Vagina (tissue), 2 donors: ENCODE measurements at regions not wholly inside any gene's neighbourhood (a gene's known extent, or its start where the extent isn't known, plus 50 kb on each side); places are given as distances from the start of the nearest gene placed in this dataset.

Experiments used
- DNase-seq, 2 donors: peaks; one replicate each; pipeline ENCODE4 v3.0.0-alpha.2; 2017; ENCODE audit errors: extremely low spot score in 2 of 2
- H3K27ac ChIP-seq: fragments of 200-600 bp; sonication (generic); one replicate; pipeline ENCODE4 v1.5.1; 2019
- H3K27me3 ChIP-seq: fragments of 200-600 bp; sonication (generic); one replicate; pipeline ENCODE4 v1.5.1; 2019
- H3K36me3 ChIP-seq, 2 donors: fragments of 200-600 bp; sonication (generic); one replicate each; pipeline ENCODE4 v1.5.1; 2017 to 2019
- H3K4me1 ChIP-seq: fragments of 200-600 bp; sonication (generic); one replicate; pipeline ENCODE4 v1.5.1; 2019
- H3K4me3 ChIP-seq, 2 donors: fragments of 200-600 bp; sonication (generic); 1 replicate in 1 of 2; 2 replicates in 1 of 2; pipeline ENCODE4 v1.5.1; 2016 to 2019
- H3K9me3 ChIP-seq: fragments of 200-600 bp; sonication (generic); one replicate; pipeline ENCODE4 v1.5.1; 2019
- POLR2A ChIP-seq, 2 donors: fragments of 450-650 bp; IDR thresholded peaks; one replicate each; pipeline ENCODE4 v1.6.1; 2017; ENCODE audit warnings: antibody characterized with exemption in 2 of 2, mild to moderate bottlenecking in 2 of 2, moderate library complexity in 2 of 2
- POLR2AphosphoS5 ChIP-seq, 2 donors: sonication (generic); formaldehyde crosslinking; IDR thresholded peaks; one replicate each; pipeline ENCODE4 v1.9.0; 2017; ENCODE audit warnings: antibody characterized with exemption in 2 of 2, mild to moderate bottlenecking in 2 of 2, low read depth in 1 of 2; ENCODE audit not compliant: insufficient read depth in 1 of 2
- intact Hi-C: fragments of 100-400 bp; cut with DNase I; formaldehyde crosslinking; loops from one replicate; pipeline ENCODE4 v1.15.1; 2023
- TF ChIP-seq, protein P1 (sequence below), 3 experiments: fragments of 450-650 bp in 2 of 3; fragments of 200-600 bp in 1 of 3; sonication (generic) in 1 of 3; IDR thresholded peaks; one replicate each; pipeline ENCODE4 v1.5.1; 2017 to 2019; ENCODE audit warnings: antibody characterized with exemption in 3 of 3, mild to moderate bottlenecking in 2 of 3, moderate library complexity in 2 of 3

DNA sequence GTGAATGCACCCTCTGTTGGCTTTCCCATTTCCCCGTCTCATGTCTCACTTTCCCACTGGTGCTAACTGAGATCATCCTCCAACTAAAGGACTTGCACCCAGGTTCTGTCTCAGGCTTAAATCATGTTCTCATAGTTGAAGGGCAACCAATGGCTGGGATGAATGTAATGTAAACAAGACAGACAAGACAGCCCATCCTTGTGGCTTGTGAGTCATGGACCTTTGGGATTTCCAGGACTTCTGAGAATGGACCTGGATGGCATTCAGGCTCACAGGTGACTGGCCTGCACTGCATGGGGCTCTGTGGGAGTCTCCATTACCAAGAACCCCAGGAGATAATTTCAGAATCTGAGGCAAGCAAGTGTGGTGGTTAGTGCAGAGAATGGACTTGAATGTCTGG is 347.5 kb downstream of the HAPSTR1 start:
- intact Hi-C loops = no loop called here
- TF ChIP-seq POLR2A (IDR thresholded peaks at IDR 0.05) = no peak
- TF ChIP-seq, protein P1, sequence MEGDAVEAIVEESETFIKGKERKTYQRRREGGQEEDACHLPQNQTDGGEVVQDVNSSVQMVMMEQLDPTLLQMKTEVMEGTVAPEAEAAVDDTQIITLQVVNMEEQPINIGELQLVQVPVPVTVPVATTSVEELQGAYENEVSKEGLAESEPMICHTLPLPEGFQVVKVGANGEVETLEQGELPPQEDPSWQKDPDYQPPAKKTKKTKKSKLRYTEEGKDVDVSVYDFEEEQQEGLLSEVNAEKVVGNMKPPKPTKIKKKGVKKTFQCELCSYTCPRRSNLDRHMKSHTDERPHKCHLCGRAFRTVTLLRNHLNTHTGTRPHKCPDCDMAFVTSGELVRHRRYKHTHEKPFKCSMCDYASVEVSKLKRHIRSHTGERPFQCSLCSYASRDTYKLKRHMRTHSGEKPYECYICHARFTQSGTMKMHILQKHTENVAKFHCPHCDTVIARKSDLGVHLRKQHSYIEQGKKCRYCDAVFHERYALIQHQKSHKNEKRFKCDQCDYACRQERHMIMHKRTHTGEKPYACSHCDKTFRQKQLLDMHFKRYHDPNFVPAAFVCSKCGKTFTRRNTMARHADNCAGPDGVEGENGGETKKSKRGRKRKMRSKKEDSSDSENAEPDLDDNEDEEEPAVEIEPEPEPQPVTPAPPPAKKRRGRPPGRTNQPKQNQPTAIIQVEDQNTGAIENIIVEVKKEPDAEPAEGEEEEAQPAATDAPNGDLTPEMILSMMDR (IDR thresholded peaks at IDR 0.05) = no peak
- TF ChIP-seq POLR2AphosphoS5 (IDR thresholded peaks at IDR 0.05; ENCODE audit: insufficient read depth in 1 of 2, low read depth in 1 of 2) = no peak

DNA sequence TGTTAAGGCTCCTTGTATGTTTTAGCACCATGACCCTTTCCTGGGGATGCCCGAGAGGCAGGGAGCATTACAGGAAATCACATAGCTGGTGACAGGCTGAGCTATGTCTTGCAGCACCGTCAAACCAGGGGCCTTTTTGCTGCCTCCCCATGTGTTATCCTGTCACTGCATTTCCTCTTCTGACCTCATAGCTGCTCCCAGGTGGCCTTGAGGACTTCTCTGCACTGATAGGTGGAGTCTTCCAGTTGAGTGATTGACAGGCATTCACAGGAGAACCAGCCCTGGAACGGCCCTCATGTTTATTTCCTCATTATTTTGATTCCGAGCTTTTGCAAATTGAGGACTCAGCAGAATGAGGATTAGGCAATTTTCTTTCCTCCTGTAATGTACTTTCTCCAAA is 349.6 kb downstream of the HAPSTR1 start:
- Histone ChIP-seq H3K27ac (no peak overlapping the region), H3K9me3 (no peaks in the 10 kb centered on the region), H3K27me3 (no peaks in the 10 kb centered on the region), H3K4me1 (no peaks in the 10 kb centered on the region), H3K4me3 (no peak overlapping the region), H3K36me3 (no peaks in the 10 kb centered on the region)
- TF ChIP-seq, protein P1 (IDR thresholded peaks at IDR 0.05) = no peak
- no peak for TF ChIP-seq POLR2A (IDR thresholded peaks at IDR 0.05)
- no peak for TF ChIP-seq POLR2AphosphoS5 (IDR thresholded peaks at IDR 0.05; ENCODE audit: insufficient read depth in 1 of 2, low read depth in 1 of 2)
- intact Hi-C loops = no loop called here
- DNase-seq = no peak

More for the DNA sequence above, 347.5 kb downstream of the HAPSTR1 start:
- Histone ChIP-seq H3K9me3 (no peaks in the 10 kb centered on the region), H3K27ac (no peak overlapping the region), H3K4me3 (no peak overlapping the region), H3K4me1 (no peaks in the 10 kb centered on the region), H3K27me3 (no peaks in the 10 kb centered on the region), H3K36me3 (no peaks in the 10 kb centered on the region)
- no peak for DNase-seq

DNA sequence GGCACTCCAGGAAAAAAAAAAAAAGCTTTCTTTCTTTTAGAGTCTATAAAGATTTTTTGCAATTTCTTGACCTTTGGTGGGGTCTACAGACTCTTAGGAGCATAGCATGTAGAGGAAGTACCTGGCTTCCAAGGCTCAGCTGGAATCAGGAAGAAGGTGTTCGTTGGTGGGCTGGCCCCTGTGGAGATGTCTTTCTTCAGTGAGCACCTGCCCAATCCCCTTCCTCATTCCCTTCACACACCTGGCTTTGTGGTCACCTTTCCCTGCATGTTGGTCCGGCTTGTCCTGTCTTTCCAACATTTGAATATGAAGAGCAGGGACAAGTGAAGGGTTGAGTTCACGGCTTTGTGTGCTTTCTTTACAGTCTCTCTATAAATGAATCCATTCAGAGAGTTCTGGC is 352.4 kb downstream of the HAPSTR1 start:
- no peaks in the 10 kb centered on the region for H3K9me3 ChIP-seq
- H3K27ac ChIP-seq = no peak overlapping the region
- H3K4me3 ChIP-seq = no peak overlapping the region
- no peaks in the 10 kb centered on the region for H3K4me1 ChIP-seq
- no peaks in the 10 kb centered on the region for H3K36me3 ChIP-seq
- intact Hi-C loops = no loop called here
- TF ChIP-seq POLR2A (IDR thresholded peaks at IDR 0.05) (no peak), POLR2AphosphoS5 (IDR thresholded peaks at IDR 0.05; ENCODE audit: insufficient read depth in 1 of 2, low read depth in 1 of 2) (no peak)
- TF ChIP-seq, protein P1 (IDR thresholded peaks at IDR 0.05) = no peak
- H3K27me3 ChIP-seq = no peaks in the 10 kb centered on the region
- no peak for DNase-seq

DNA sequence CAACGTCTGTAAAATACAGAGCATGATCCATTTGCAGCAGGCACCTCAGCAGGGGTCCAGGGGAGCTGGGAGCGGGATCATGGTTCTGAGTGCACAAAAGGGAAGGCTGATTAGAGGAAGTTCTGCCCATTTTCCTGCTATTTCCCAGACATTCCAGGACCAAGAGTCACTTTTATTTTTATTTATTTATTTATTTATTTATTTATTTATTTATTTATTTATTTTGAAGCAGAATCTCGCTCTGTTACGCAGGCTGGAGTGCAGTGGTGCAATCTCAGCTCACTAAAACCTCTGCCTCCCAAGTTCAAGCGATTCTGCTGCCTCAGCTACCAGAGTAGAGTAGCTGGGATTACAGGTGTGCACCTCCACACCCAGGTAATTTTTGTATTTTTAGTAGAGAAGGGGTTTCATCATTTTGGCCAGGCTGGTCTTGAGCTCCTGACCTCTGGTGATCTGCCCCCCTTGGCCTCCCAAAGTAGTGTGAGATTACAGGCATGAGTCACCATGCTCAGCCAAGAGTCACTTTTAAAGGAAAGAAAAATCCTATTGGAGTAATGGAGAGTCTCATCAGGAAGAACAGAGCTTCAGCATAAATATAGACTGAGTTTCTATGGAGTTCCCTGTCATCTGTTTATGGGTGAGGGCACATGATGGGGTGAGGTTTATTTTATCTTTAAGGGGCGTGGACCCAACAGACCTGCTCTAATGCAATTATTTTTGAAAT is 355.2 kb downstream of the HAPSTR1 start:
- Histone ChIP-seq H3K27me3 (no peaks in the 10 kb centered on the region), H3K27ac (no peak overlapping the region), H3K4me1 (no peaks in the 10 kb centered on the region), H3K4me3 (no peak overlapping the region), H3K36me3 (no peaks in the 10 kb centered on the region), H3K9me3 (no peaks in the 10 kb centered on the region)
- DNase-seq = no peak
- TF ChIP-seq POLR2AphosphoS5 (IDR thresholded peaks at IDR 0.05; ENCODE audit: insufficient read depth in 1 of 2, low read depth in 1 of 2) (no peak), POLR2A (IDR thresholded peaks at IDR 0.05) (no peak)
- TF ChIP-seq, protein P1 (IDR thresholded peaks at IDR 0.05) = no peak
- intact Hi-C loops = no loop called here

DNA sequence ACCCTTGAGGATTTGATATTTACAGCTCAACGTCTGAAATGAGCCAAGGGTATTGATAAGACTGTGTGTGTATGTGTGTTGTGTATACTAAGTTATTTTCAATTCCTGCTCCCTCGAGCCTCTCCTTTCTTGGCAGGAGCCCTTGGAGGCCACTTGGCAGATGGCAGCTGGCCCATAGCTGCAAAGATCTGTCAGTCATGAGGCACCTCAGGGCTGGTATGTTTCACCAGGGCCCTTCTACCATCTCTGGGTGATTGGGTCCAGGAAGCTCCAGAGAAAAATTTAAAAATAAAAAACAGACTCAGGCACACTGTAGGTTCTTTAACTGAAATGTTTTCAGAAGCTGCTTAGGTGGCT is 355.7 kb downstream of the HAPSTR1 start:
- no peak overlapping the region for H3K4me3 ChIP-seq
- no peaks in the 10 kb centered on the region for H3K27me3 ChIP-seq
- H3K4me1 ChIP-seq = no peaks in the 10 kb centered on the region
- intact Hi-C loops = no loop called here
- DNase-seq = no peak
- no peak overlapping the region for H3K27ac ChIP-seq
- no peaks in the 10 kb centered on the region for H3K36me3 ChIP-seq
- no peaks in the 10 kb centered on the region for H3K9me3 ChIP-seq
- no peak for TF ChIP-seq POLR2A (IDR thresholded peaks at IDR 0.05)
